GM04504 (cell line): ENCODE measurements at regions not wholly inside any gene's neighbourhood (a gene's known extent, or its start where the extent isn't known, plus 50 kb on each side); places are given as distances from the start of the nearest gene placed in this dataset.
"Not testable (repeated sequence)": the region's sequence is repeated elsewhere in the genome, so short reads cannot be mapped to it uniquely, and the experiment has no call there.

Experiments used
- DNase-seq: peaks from one replicate; pipeline ENCODE4 v3.0.0-alpha.2; 2012; ENCODE audit warnings: low read depth

DNA sequence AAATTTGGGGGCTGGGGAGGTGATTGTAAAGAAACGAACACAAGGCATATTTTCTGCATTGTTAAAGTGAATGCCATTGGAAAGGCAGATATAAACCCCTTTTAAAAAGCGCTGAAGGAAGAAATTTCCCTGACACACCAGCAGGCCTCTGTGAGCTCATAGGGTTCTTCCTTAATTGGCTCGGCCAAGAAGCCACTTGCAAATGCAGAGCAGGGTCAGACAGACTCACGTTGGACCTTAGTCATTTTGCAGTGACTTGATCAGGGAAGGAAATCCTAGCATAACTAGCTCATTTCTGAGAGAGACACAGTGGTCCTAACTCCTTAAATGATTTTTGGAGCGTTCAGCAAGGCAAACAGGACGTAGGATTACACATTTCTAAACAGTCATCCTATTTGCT is 1461.4 kb downstream of the GATA3 start:
- no peak for DNase-seq

DNA sequence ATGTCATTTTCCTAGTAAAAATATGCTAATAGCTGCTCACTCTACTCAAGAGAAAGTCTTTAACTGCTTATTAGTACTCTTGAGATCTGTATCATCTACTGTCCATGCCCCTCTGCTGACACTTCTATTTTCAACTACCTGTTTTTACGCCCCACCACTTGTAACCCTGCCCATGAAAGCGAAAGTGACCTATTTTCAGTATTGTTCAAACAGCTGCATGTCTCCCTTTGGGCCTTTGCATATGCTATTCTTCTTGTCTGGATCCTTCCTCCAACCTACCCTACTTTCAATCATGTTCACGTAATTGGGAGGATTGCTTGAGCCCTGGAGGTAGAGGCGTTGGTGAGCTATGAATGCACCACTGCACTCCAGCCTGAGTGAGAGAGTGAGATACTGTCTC is 1481.3 kb downstream of the GATA3 start:
- DNase-seq = no peak

DNA sequence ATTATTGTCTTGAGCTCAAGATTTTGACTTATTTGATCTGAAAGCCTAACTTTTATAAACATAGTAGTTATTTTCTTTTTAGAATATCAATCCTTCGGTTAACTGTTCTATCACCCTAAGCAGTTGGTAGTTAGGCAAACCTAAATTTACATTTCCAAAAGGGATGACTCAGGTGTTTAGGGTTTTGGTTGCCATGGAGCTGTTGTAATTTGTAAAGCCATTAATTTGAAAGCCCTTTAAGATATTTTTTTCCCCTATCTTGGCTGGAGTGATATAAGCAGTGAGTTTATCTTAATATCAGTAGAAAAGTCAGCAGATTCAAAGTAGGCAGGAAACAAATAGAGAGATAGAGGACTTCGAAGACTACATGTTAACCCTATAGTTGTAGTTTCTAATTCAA is 1472.6 kb upstream of the CELF2 start:
- DNase-seq = no peak

- no peak for DNase-seq
Measured at GRCh38 chr10:9547936-9548904, 1469.5 kb upstream of the CELF2 start.

GRCh38 chr10:9550810-9551209 is 1466.9 kb upstream of the CELF2 start:
- DNase-seq = no peak

DNA sequence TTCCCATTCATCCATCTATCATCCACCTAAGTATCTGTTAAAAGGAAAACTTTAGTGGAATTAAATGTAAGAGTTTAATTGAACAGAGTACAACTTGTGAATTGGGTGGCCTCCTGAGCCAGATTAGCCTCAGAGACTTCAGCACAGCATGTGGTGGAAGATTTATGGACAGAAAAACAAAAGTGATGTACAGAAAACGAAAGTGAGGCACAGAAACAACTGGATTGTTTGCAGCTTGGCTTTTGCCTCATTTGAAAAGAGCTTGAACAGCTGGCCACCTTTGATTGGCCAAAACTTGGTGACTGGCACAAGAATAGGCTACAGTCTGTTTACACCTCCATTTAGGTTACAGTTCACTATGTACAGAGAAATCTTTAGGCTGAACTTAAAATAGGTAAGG is 1463.4 kb upstream of the CELF2 start:
- DNase-seq = no peak

- DNase-seq = no peak
Measured at GRCh38 chr10:9560976-9561375, 1456.7 kb upstream of the CELF2 start.

- DNase-seq = no peak
Measured at GRCh38 chr10:9561821-9562505, 1455.7 kb upstream of the CELF2 start.

DNA sequence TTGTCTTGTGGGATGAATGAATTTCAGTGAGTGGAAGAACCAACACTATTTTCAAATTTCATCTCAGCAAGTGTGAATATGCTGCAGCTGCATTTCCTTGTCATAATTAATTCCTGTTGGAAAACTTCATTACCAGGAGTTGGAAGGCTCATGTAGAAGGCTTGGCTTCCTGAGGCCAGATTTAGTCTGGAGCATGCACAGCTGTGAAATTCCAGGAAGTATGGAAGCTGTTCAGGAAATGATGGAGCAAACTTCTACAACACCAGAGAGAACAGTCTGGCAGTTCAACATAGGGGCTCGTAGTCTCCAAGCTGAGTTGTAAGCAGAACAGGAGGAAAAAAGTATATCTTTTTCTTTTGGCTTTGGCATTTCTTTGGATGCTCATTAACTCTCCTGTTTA is 1439.9 kb upstream of the CELF2 start:
- DNase-seq = no peak

- DNase-seq = no peak
Measured at GRCh38 chr10:9579110-9579705, 1438.5 kb upstream of the CELF2 start.

DNA sequence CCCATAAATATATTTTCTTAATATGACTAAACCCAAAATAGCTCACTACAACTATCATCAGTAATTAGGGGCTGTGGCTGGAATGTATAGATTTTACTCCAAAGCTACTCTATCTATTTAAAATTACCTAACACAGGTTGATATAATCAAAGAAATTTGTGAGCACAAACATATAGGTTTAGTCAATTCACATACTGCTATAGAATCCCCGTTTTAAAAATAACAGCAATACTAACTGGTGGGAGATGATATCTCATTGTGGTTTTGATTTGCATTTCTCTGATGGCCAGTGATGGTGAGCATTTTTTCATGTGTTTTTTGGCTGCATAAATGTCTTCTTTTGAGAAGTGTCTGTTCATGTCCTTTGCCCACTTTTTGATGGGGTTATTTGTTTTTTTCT is 1434.9 kb upstream of the CELF2 start:
- DNase-seq = not testable (repeated sequence)

- DNase-seq = no peak
Measured at GRCh38 chr10:9596368-9596920, 1421.2 kb upstream of the CELF2 start.

GRCh38 chr10:9602998-9603397 is 1414.7 kb upstream of the CELF2 start:
- no peak for DNase-seq

DNA sequence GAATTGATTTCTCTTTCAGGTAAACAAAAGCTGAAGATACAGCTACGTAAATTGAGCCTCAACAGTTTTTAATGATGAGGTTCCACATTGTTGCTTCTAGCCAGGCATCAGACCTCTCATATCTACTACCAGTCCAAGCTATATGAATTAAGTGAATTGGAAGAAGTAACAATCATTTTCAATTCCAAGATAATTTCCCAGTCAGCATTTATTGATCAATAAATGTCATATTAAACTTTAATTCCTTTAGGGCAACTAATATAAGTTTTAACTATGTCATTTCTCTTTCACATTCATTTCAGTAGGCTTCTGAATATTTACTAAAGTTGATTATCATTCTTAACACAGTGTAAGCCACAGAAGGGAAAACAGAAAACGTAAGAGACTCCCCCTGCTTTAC is 1413.7 kb upstream of the CELF2 start:
- no peak for DNase-seq

DNA sequence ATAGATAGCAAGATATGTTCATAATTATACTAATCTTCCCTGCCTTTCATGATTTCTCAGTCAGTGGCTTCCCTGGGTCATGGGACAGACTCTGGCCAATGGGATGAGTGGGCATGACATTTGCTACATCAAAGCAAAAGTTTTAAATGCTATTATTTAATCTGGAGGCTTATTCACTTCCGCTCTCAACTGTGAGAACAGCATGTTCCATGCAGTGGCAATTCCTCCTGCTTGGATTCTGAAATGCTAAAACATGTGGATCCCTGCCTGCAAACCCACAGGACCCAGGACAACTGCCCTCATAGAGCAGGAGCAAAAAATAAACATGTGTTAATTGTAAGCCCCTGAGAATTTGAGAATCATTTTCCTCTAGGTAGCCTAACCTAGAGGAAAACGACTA is 1412.4 kb upstream of the CELF2 start:
- no peak for DNase-seq

- DNase-seq = no peak
Measured at GRCh38 chr10:9608602-9609001, 1409.1 kb upstream of the CELF2 start.

- DNase-seq = no peak
Measured at GRCh38 chr10:9613338-9614075, 1404.2 kb upstream of the CELF2 start.

DNA sequence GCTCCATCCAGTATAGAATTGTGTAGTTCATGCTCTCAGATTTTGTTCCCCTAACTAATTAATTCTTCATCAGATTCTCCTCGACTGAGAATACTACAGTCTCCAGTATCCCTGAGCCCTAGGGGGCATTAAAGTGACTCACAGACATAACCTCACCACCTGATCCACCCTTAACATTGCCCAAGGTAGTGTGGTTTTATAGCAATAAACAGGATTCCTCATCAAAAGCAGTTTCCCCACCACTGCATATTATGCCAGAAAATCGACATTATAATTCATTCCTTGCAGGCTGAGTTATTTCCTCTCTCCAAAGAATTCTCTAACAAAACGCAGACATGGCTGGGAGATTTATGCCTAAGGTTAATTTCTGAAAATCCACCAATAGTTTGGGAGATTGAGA is 1402.5 kb upstream of the CELF2 start:
- no peak for DNase-seq

GRCh38 chr10:9621216-9621615 is 1396.5 kb upstream of the CELF2 start:
- no peak for DNase-seq

- DNase-seq = no peak
Measured at GRCh38 chr10:9625304-9625703, 1392.4 kb upstream of the CELF2 start.

DNA sequence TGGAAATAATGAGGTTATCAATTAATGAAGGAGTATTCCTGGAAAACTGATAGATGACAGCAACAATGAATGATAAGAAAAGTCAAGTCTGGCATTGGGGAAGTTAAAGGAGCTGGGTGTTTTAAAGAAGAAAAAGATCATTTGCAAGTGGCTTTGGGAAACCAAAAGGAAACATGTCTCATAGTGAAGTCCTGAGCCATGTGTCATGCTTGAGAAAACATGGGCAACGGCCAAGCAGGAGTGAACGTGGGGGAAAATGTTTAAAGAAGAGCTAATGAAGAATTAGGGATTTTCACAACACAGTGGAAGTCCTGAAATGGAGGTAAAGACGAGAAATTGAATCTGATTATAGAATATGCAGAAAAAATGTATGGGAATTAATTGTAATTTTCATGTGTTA is 1383.2 kb upstream of the CELF2 start:
- no peak for DNase-seq

- DNase-seq = no peak
Measured at GRCh38 chr10:9635691-9636090, 1382.0 kb upstream of the CELF2 start.
